Activated CD4-positive, alpha-beta T cell treated with anti-CD3 and anti-CD28 coated beads, Interleukin-2, amount 50 U/mL, for 48 hours (primary cell): ENCODE measurements at regions not wholly inside any gene's neighbourhood (a gene's known extent, or its start where the extent isn't known, plus 50 kb on each side); places are given as distances from the start of the nearest gene placed in this dataset.

Source experiments
- DNase-seq, 2 experiments: peaks; one replicate each; pipeline ENCODE4 v3.0.0-alpha.2; 2020

- DNase-seq, result no peak
Measured at GRCh38 chr15:95295896-95296625, 1034.4 kb upstream of the NR2F2 start.

GRCh38 chr15:95296643-95297042, 1033.9 kb upstream of the NR2F2 start:
- no peak for DNase-seq

- no peak for DNase-seq
Measured at GRCh38 chr15:95298729-95299128, 1031.8 kb upstream of the NR2F2 start.

- no peak for DNase-seq
Measured at GRCh38 chr15:95300958-95301357, 1029.5 kb upstream of the NR2F2 start.

GRCh38 chr15:95302206-95302605, 1028.3 kb upstream of the NR2F2 start:
- DNase-seq, result no peak

GRCh38 chr15:95302809-95303208, 1027.7 kb upstream of the NR2F2 start:
- no peak for DNase-seq

GRCh38 chr15:95303713-95304112, 1026.8 kb upstream of the NR2F2 start:
- no peak for DNase-seq

- DNase-seq, result no peak
Measured at GRCh38 chr15:95304151-95304946, 1026.2 kb upstream of the NR2F2 start.

- DNase-seq, result no peak
Measured at GRCh38 chr15:95304947-95305400, 1025.5 kb upstream of the NR2F2 start.

- no peak for DNase-seq
Measured at GRCh38 chr15:95307115-95307514, 1023.4 kb upstream of the NR2F2 start.

GRCh38 chr15:95319242-95319641, 1011.3 kb upstream of the NR2F2 start:
- DNase-seq, result no peak

- no peak for DNase-seq
Measured at GRCh38 chr15:95323796-95324195, 1006.7 kb upstream of the NR2F2 start.

- no peak for DNase-seq
Measured at GRCh38 chr15:95324656-95325055, 1005.8 kb upstream of the NR2F2 start.

- DNase-seq, result no peak
Measured at GRCh38 chr15:95325763-95326404, 1004.6 kb upstream of the NR2F2 start.

- DNase-seq, result no peak
Measured at GRCh38 chr15:95326431-95327182, 1003.9 kb upstream of the NR2F2 start.

GRCh38 chr15:95327183-95327525, 1003.3 kb upstream of the NR2F2 start:
- DNase-seq, result no peak

GRCh38 chr15:95327661-95328060, 1002.8 kb upstream of the NR2F2 start:
- DNase-seq, result no peak

GRCh38 chr15:95328559-95328958, 1001.9 kb upstream of the NR2F2 start:
- no peak for DNase-seq

- DNase-seq, result no peak
Measured at GRCh38 chr15:95329362-95329761, 1001.1 kb upstream of the NR2F2 start.

- DNase-seq, result no peak
Measured at GRCh38 chr15:95341686-95342085, 988.8 kb upstream of the NR2F2 start.

GRCh38 chr15:95345867-95346266, 984.6 kb upstream of the NR2F2 start:
- DNase-seq, result no peak

GRCh38 chr15:95346721-95347475, 983.6 kb upstream of the NR2F2 start:
- DNase-seq, result no peak
